Body of pancreas (tissue), 4 donors: ENCODE measurements at regions not wholly inside any gene's neighbourhood (a gene's known extent, or its start where the extent isn't known, plus 50 kb on each side); places are given as distances from the start of the nearest gene placed in this dataset.

ENCODE experiments used
- ATAC-seq: fragments of 150-250 bp; one replicate; pipeline ENCODE4 v1.9.1; 2016
- DNase-seq, 4 donors: peaks; one replicate each; pipeline ENCODE4 v3.0.0-alpha.2; 2019
- H3K27ac ChIP-seq, 4 donors: fragments of 200-600 bp; sonication (generic); 1 replicate in 3 of 4; 2 replicates in 1 of 4; pipeline versions ENCODE4 v1.5.1 to v1.6.1; 2016 to 2019; ENCODE audit warnings: mild to moderate bottlenecking in 1 of 4, mixed read lengths in 1 of 4, moderate library complexity in 1 of 4
- H3K27me3 ChIP-seq, 2 donors: fragments of 200-600 bp; sonication (generic); one replicate each; pipeline ENCODE4 v1.6.0; 2016; ENCODE audit warnings: mild to moderate bottlenecking in 1 of 2
- H3K36me3 ChIP-seq, 2 donors: fragments of 200-600 bp; sonication (generic); replicated peaks in 1 of 2; 2 replicates each; pipeline ENCODE4 v1.5.1; 2016; ENCODE audit warnings: low read depth in 2 of 2; ENCODE audit not compliant: insufficient read depth in 1 of 2
- H3K4me1 ChIP-seq: fragments of 200-600 bp; sonication (generic); one replicate; pipeline ENCODE4 v1.6.0; 2016
- H3K4me3 ChIP-seq, 2 donors: fragments of 200-600 bp; sonication (generic); 1 replicate in 1 of 2; 2 replicates in 1 of 2; pipeline ENCODE4 v1.5.1; 2016 to 2019
- H3K9me3 ChIP-seq, 3 donors: fragments of 200-600 bp; sonication (generic); 1 replicate in 2 of 3; 2 replicates in 1 of 3; pipeline ENCODE4 v1.5.1; 2016
- CTCF ChIP-seq, 7 experiments: fragments of 450-650 bp in 4 of 7; fragments of 200-600 bp in 3 of 7; sonication (generic) in 3 of 7; IDR thresholded peaks; one replicate each; pipeline ENCODE4 v1.5.1; 2016 to 2019; ENCODE audit warnings: antibody characterized with exemption in 7 of 7
- POLR2A ChIP-seq, 3 donors: fragments of 450-650 bp; IDR thresholded peaks; one replicate each; pipeline ENCODE4 v1.6.1; 2016; ENCODE audit warnings: antibody characterized with exemption in 3 of 3, mild to moderate bottlenecking in 2 of 3
- WGBS, 2 donors: methylation state at CpG; one replicate each; pipeline ENCODE4 v1.1.5; 2017; 5-methylcytosine and 5-hydroxymethylcytosine counted together
- intact Hi-C: fragments of 100-400 bp; cut with DNase I; formaldehyde crosslinking; loops from one replicate; pipeline ENCODE4 v1.15.1; 2023

- intact Hi-C loops, result no loop called here
- no peak overlapping the region for H3K4me3 ChIP-seq
- no peaks in the 10 kb centered on the region for H3K9me3 ChIP-seq
- DNase-seq (no peak), ATAC-seq (no peak)
- H3K27me3 ChIP-seq, result no peaks in the 10 kb centered on the region
- TF ChIP-seq CTCF (IDR thresholded peaks at IDR 0.05), result no peak
- TF ChIP-seq POLR2A (IDR thresholded peaks at IDR 0.05), result no peak
- WGBS, 2 donors, result 58 to 70% methylated on average over 3 of the region's 3 CpGs
- H3K36me3 ChIP-seq, result no peaks in the 10 kb centered on the region
- no peak overlapping the region for H3K27ac ChIP-seq
- no peaks in the 10 kb centered on the region for H3K4me1 ChIP-seq
Measured at GRCh38 chr9:82128011-82128696, 139.6 kb downstream of the SPATA31D1 start.

- TF ChIP-seq POLR2A (IDR thresholded peaks at IDR 0.05), result no peak
- TF ChIP-seq CTCF (IDR thresholded peaks at IDR 0.05), result no peak
- DNase-seq (no peak), ATAC-seq (no peak)
- no peak overlapping the region for H3K27ac ChIP-seq
- no peak overlapping the region for H3K4me3 ChIP-seq
- H3K36me3 ChIP-seq, result no peaks in the 10 kb centered on the region
- no peaks in the 10 kb centered on the region for H3K27me3 ChIP-seq
- H3K4me1 ChIP-seq, result no peaks in the 10 kb centered on the region
- intact Hi-C loops, result no loop called here
- 78 to 83% methylated on average over 3 of the region's 3 CpGs for WGBS, 2 donors
- no peaks in the 10 kb centered on the region for H3K9me3 ChIP-seq
Measured at GRCh38 chr9:82129708-82130107, 141.1 kb downstream of the SPATA31D1 start.

- no peak for ATAC-seq
- no peaks in the 10 kb centered on the region for H3K4me1 ChIP-seq
- H3K36me3 ChIP-seq, result no peaks in the 10 kb centered on the region
- no peaks in the 10 kb centered on the region for H3K9me3 ChIP-seq
- intact Hi-C loops, result no loop called here
- WGBS, 2 donors, result 88 to 92% methylated on average over 12 to 13 of the region's 13 CpGs
- H3K27me3 ChIP-seq, result no peaks in the 10 kb centered on the region
- no peak for DNase-seq
- H3K4me3 ChIP-seq, result no peak overlapping the region
- no peak overlapping the region for H3K27ac ChIP-seq
- TF ChIP-seq CTCF (IDR thresholded peaks at IDR 0.05) (no peak), POLR2A (IDR thresholded peaks at IDR 0.05) (no peak)
Measured at GRCh38 chr9:82130331-82131042, 141.9 kb downstream of the SPATA31D1 start.

- ATAC-seq (no peak), DNase-seq (no peak)
- no peaks in the 10 kb centered on the region for H3K4me1 ChIP-seq
- TF ChIP-seq POLR2A (IDR thresholded peaks at IDR 0.05) (no peak), CTCF (IDR thresholded peaks at IDR 0.05) (no peak)
- intact Hi-C loops, result no loop called here
- no peaks in the 10 kb centered on the region for H3K27me3 ChIP-seq
- no peaks in the 10 kb centered on the region for H3K36me3 ChIP-seq
- H3K27ac ChIP-seq, result no peak overlapping the region
- H3K9me3 ChIP-seq, result no peaks in the 10 kb centered on the region
- WGBS, 2 donors, result 84 to 95% methylated on average over 4 to 8 of the region's 9 CpGs
- H3K4me3 ChIP-seq, result no peak overlapping the region
Measured at GRCh38 chr9:82131072-82131471, 142.5 kb downstream of the SPATA31D1 start.

- no peak for TF ChIP-seq CTCF (IDR thresholded peaks at IDR 0.05)
- TF ChIP-seq POLR2A (IDR thresholded peaks at IDR 0.05), result no peak
- no peaks in the 10 kb centered on the region for H3K27me3 ChIP-seq
- intact Hi-C loops, result no loop called here
- no peaks in the 10 kb centered on the region for H3K4me1 ChIP-seq
- ATAC-seq (no peak), DNase-seq (no peak)
- 83 to 94% methylated on average over 1 of the region's 1 CpG for WGBS, 2 donors
- no peaks in the 10 kb centered on the region for H3K9me3 ChIP-seq
- no peak overlapping the region for H3K4me3 ChIP-seq
- no peaks in the 10 kb centered on the region for H3K36me3 ChIP-seq
- no peak overlapping the region for H3K27ac ChIP-seq
Measured at GRCh38 chr9:82132024-82132423, 143.5 kb downstream of the SPATA31D1 start.
